ENCODE measurements at regions not wholly inside any gene's neighbourhood (a gene's known extent, or its start where the extent isn't known, plus 50 kb on each side); places are given as distances from the start of the nearest gene placed in this dataset.

GRCh38 chr5:2895196-2895595, 143.7 kb upstream of the IRX2 start:
- ChIA-PET POLR2A (no interaction called here), CTCF (no interaction called here)
- Histone ChIP-seq H3K27ac (ENCODE audit: low read length) (no peak overlapping the region), H3K9me3 (ENCODE audit: control insufficient read depth, insufficient read depth, low read depth, low read length) (no peaks in the 10 kb centered on the region), H3K36me3 (ENCODE audit: control insufficient read depth, insufficient read depth, low read length) (no peaks in the 10 kb centered on the region), H3K27me3 (ENCODE audit: control insufficient read depth, insufficient read depth, low read length) (no peaks in the 10 kb centered on the region), H3K4me3 (ENCODE audit: low read depth in 2 of 2, low read length in 2 of 2) (no peak overlapping the region), H3K4me1 (ENCODE audit: control insufficient read depth, insufficient read depth, low read length) (no peaks in the 10 kb centered on the region)
- no peak for ATAC-seq
- BruUV-seq (replicated peaks): no TSS peak
- in situ Hi-C loops (cut with HindIII; ENCODE audit: low pct_unique_long_range_greater_than_20kb, low sequenced_read_pairs) (no loop called here), intact Hi-C loops (cut with micrococcal nuclease; ENCODE audit: unreplicated experiment) (no loop called here)
- DNase-seq (ENCODE audit: low read depth, low spot score): no peak
- TF ChIP-seq CTCF (IDR thresholded peaks at IDR 0.05) (no peak), TCF7L2 (IDR thresholded peaks at IDR 0.05; ENCODE audit: low read depth, low read length) (no peak), SIN3A (IDR thresholded peaks at IDR 0.05; ENCODE audit: borderline replicate concordance, insufficient read depth, low read depth, low read length) (no peak), POLR2AphosphoS5 (IDR thresholded peaks at IDR 0.05; ENCODE audit: low read depth, low read length) (no peak), REST (IDR thresholded peaks at IDR 0.05; ENCODE audit: insufficient read depth in 1 of 2, low read depth in 2 of 2, low read length in 1 of 2) (no peak)

- CTCF ChIA-PET: no interaction called here
- no peak overlapping the region for H3K4me3 ChIP-seq (ENCODE audit: low read depth in 2 of 2, low read length in 2 of 2)
- no peaks in the 10 kb centered on the region for H3K4me1 ChIP-seq (ENCODE audit: control insufficient read depth, insufficient read depth, low read length)
- no TSS peak for BruUV-seq (replicated peaks)
- no peaks in the 10 kb centered on the region for H3K27me3 ChIP-seq (ENCODE audit: control insufficient read depth, insufficient read depth, low read length)
- no peak for TF ChIP-seq REST (IDR thresholded peaks at IDR 0.05; ENCODE audit: insufficient read depth in 1 of 2, low read depth in 2 of 2, low read length in 1 of 2)
- TF ChIP-seq CTCF (IDR thresholded peaks at IDR 0.05): no peak
- TF ChIP-seq TCF7L2 (IDR thresholded peaks at IDR 0.05; ENCODE audit: low read depth, low read length): no peak
- TF ChIP-seq POLR2AphosphoS5 (IDR thresholded peaks at IDR 0.05; ENCODE audit: low read depth, low read length): no peak
- no peak for TF ChIP-seq SIN3A (IDR thresholded peaks at IDR 0.05; ENCODE audit: borderline replicate concordance, insufficient read depth, low read depth, low read length)
- intact Hi-C loops (cut with micrococcal nuclease; ENCODE audit: unreplicated experiment) (no loop called here), in situ Hi-C loops (cut with HindIII; ENCODE audit: low pct_unique_long_range_greater_than_20kb, low sequenced_read_pairs) (no loop called here)
- no peaks in the 10 kb centered on the region for H3K9me3 ChIP-seq (ENCODE audit: control insufficient read depth, insufficient read depth, low read depth, low read length)
- DNase-seq (ENCODE audit: low read depth, low spot score): no peak
- H3K27ac ChIP-seq (ENCODE audit: low read length): no peak overlapping the region
- ATAC-seq: no peak
- H3K36me3 ChIP-seq (ENCODE audit: control insufficient read depth, insufficient read depth, low read length): no peaks in the 10 kb centered on the region
- POLR2A ChIA-PET: no interaction called here
These were observed 143.3 kb upstream of the IRX2 start for GRCh38 chr5:2894736-2895135.

All from Panc1 (cell line).